ENCODE measurements at regions not wholly inside any gene's neighbourhood (a gene's known extent, or its start where the extent isn't known, plus 50 kb on each side); places are given as distances from the start of the nearest gene placed in this dataset.

GRCh38 chr9:115743709-115744605 lies 409.6 kb upstream of the PAPPA start:
- in situ Hi-C loops (cut with MboI; ENCODE audit: low pct_unique_long_range_greater_than_20kb, low sequenced_read_pairs, unreplicated experiment): no loop called here
- no peak for DNase-seq (ENCODE audit: low spot score)
- TF ChIP-seq CTCF (IDR thresholded peaks at IDR 0.05; ENCODE audit: extremely low read depth, insufficient read depth, missing control alignments): no peak

DNA sequence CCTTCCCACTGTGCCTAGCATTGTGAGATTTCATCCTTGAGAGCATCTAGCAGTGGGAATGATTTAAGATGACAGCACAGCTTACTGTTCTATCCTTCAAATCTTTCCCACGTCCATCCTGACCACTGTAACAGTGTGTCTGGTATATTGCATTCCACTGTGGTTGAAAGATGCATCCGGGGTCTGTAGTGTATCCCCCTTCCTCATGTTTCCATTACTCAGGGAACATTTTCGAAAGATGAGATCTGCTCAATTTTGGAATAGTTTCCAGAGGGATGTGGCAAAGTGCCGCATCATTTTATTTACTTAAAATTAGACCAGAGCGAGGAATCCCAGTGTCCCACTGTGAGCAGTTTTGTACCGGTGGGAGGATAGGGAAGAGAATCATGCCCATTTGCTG lies 407.1 kb upstream of the PAPPA start:
- in situ Hi-C loops (cut with MboI; ENCODE audit: low pct_unique_long_range_greater_than_20kb, low sequenced_read_pairs, unreplicated experiment): no loop called here
- DNase-seq (ENCODE audit: low spot score): no peak
- TF ChIP-seq CTCF (IDR thresholded peaks at IDR 0.05; ENCODE audit: extremely low read depth, insufficient read depth, missing control alignments): no peak

- no peak for TF ChIP-seq CTCF (IDR thresholded peaks at IDR 0.05; ENCODE audit: extremely low read depth, insufficient read depth, missing control alignments)
- in situ Hi-C loops (cut with MboI; ENCODE audit: low pct_unique_long_range_greater_than_20kb, low sequenced_read_pairs, unreplicated experiment): no loop called here
- no peak for DNase-seq (ENCODE audit: low spot score)
Measured at GRCh38 chr9:115747731-115748130, 405.9 kb upstream of the PAPPA start.

DNA sequence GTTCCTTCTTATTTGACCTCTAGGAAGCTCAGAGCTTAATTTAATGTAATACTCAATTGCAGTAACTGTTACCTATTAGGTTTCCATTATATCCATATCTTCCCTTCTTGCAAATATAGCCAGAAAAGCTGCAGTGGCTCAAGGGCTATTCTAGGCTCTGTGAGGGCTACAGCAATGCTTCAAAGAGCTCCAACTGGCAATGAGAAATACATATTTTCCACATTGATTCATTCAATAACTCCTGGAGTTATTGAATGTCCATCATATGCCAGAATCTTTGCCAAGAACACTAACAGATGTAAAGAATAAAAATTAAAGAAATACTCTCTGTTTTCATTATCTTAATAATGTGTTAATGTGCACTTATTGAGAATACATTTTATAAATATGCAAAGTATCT lies 396.9 kb upstream of the PAPPA start:
- TF ChIP-seq CTCF (IDR thresholded peaks at IDR 0.05; ENCODE audit: extremely low read depth, insufficient read depth, missing control alignments): no peak
- DNase-seq (ENCODE audit: low spot score): no peak
- in situ Hi-C loops (cut with MboI; ENCODE audit: low pct_unique_long_range_greater_than_20kb, low sequenced_read_pairs, unreplicated experiment): no loop called here

DNA sequence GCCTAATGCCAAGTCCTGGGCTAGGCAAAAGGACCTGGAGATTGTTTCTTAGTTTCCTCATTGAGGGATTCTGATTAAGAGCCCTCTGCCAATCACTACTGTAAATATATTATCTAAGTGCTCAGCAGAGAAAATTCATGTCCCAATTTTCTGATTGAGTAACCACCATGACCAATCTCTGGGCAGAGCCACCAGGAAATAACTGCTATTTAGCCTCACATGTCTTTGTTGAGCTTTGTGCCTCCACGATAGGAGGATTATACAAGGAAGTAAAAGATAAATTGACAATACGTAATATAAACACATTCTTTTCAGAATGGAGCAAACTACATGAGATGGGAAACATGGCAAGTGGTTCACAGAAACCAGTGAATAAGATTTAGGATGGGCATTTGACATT lies 396.1 kb upstream of the PAPPA start:
- no peak for DNase-seq (ENCODE audit: low spot score)
- TF ChIP-seq CTCF (IDR thresholded peaks at IDR 0.05; ENCODE audit: extremely low read depth, insufficient read depth, missing control alignments): no peak
- in situ Hi-C loops (cut with MboI; ENCODE audit: low pct_unique_long_range_greater_than_20kb, low sequenced_read_pairs, unreplicated experiment): no loop called here

DNA sequence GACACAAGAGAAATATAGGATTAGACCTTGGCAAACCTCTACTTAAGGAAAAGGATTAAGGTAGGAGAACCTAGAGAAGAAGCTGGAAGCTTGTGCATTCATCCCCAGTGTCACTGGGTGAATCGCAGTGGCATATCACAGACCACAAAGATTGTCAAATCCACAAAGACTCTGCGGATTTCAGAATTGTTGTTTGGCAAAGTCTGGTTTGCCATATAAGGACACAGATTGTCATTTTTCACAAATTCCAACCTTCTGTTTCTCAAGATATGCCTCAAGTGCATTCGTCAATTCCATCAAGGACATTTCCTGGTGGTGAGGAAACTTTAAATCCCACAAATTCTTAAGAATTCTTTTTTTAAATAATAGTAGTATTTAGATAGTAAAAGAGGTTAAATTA lies 395.1 kb upstream of the PAPPA start:
- no peak for DNase-seq (ENCODE audit: low spot score)
- no peak for TF ChIP-seq CTCF (IDR thresholded peaks at IDR 0.05; ENCODE audit: extremely low read depth, insufficient read depth, missing control alignments)
- in situ Hi-C loops (cut with MboI; ENCODE audit: low pct_unique_long_range_greater_than_20kb, low sequenced_read_pairs, unreplicated experiment): no loop called here
